Lung (tissue), 11 donors: ENCODE measurements at regions not wholly inside any gene's neighbourhood (a gene's known extent, or its start where the extent isn't known, plus 50 kb on each side); places are given as distances from the start of the nearest gene placed in this dataset.

Experiments
- ATAC-seq: fragments of 200-7000 bp; cut with Tn5 transposase; one replicate; pipeline ENCODE4 v1.9.1; 2020; ENCODE audit warnings: moderate number of reproducible peaks; ENCODE audit not compliant: insufficient read depth, low FRiP score
- DNase-seq, 3 donors: peaks; one replicate each; pipeline ENCODE4 v3.0.0-alpha.2; 2013 to 2017
- H3K27ac ChIP-seq, 2 donors: one replicate each; pipeline ENCODE4 v1.5.1; 2013; ENCODE audit warnings: mild to moderate bottlenecking in 2 of 2, moderate library complexity in 2 of 2, control low read depth in 1 of 2, inconsistent platforms in 1 of 2, low read depth in 1 of 2, low read length in 1 of 2
- H3K27me3 ChIP-seq, 3 donors: one replicate each; pipeline ENCODE4 v1.5.1; 2013; ENCODE audit warnings: low read length in 2 of 3; ENCODE audit not compliant: control insufficient read depth in 3 of 3, insufficient read depth in 3 of 3
- H3K36me3 ChIP-seq, 4 donors: one replicate each; pipeline ENCODE4 v1.5.1; 2013; ENCODE audit warnings: low read length in 4 of 4, mild to moderate bottlenecking in 1 of 4, moderate library complexity in 1 of 4; ENCODE audit not compliant: control insufficient read depth in 4 of 4, insufficient read depth in 4 of 4
- H3K4me1 ChIP-seq, 5 donors: one replicate each; pipeline ENCODE4 v1.5.1; 2013; ENCODE audit warnings: low read length in 5 of 5, mild to moderate bottlenecking in 2 of 5, moderate library complexity in 1 of 5; ENCODE audit not compliant: control insufficient read depth in 5 of 5, insufficient read depth in 5 of 5
- H3K4me3 ChIP-seq: one replicate; pipeline ENCODE4 v1.5.1; 2013; ENCODE audit warnings: mild to moderate bottlenecking, control low read depth, moderate library complexity
- H3K9ac ChIP-seq, 2 donors: one replicate each; pipeline ENCODE4 v1.5.1; 2013; ENCODE audit warnings: low read length in 2 of 2, control low read depth in 1 of 2; ENCODE audit not compliant: insufficient read depth in 1 of 2
- H3K9me3 ChIP-seq, 4 donors: one replicate each; pipeline ENCODE4 v1.5.1; 2013; ENCODE audit warnings: low read length in 3 of 4, mild to moderate bottlenecking in 1 of 4, moderate library complexity in 1 of 4; ENCODE audit not compliant: control insufficient read depth in 4 of 4, insufficient read depth in 3 of 4
- CTCF ChIP-seq: IDR thresholded peaks from 2 replicates; pipeline ENCODE4 v1.5.1; 2012; ENCODE audit warnings: mild to moderate bottlenecking; ENCODE audit errors: control extremely low read depth, extremely low read depth
- WGBS, 2 donors: extraction: QIAGEN DNeasy Blood & Tissue Kit; methylation state at CpG; one replicate each; pipeline ENCODE4 v1.1.7; 2013; 5-methylcytosine and 5-hydroxymethylcytosine counted together
- donor health status: control.
- donor health status: control.
- donor health status: Bipolar disorder and iron deficiency.
- donor health status: healthy.
- donor health status: DM: yes; HTN: yes; CAD: no.

GRCh38 chr2:75925331-75926024, 214.8 kb upstream of the GCFC2 start:
- no peak for TF ChIP-seq CTCF
- no peak overlapping the region for H3K27ac ChIP-seq
- no peak overlapping the region for H3K4me3 ChIP-seq
- ATAC-seq, result no peak
- DNase-seq, result no peak
- no peaks in the 10 kb centered on the region for H3K9me3 ChIP-seq
- no peak overlapping the region for H3K9ac ChIP-seq
- no peaks in the 10 kb centered on the region for H3K36me3 ChIP-seq
- 83 to 87% methylated on average over 3 of the region's 3 CpGs for WGBS, 2 donors
- no peaks in the 10 kb centered on the region for H3K27me3 ChIP-seq
- H3K4me1 ChIP-seq, result peaks cover 0 to 4% (median 0%) of the 10 kb centered on the region in 5 donors

GRCh38 chr2:75922191-75922590, 211.5 kb upstream of the GCFC2 start:
- H3K9me3 ChIP-seq, result no peaks in the 10 kb centered on the region
- no peaks in the 10 kb centered on the region for H3K27me3 ChIP-seq
- no peak overlapping the region for H3K27ac ChIP-seq
- ATAC-seq (no peak), DNase-seq (no peak)
- H3K9ac ChIP-seq, result no peak overlapping the region
- 69 to 91% methylated on average over 2 of the region's 2 CpGs for WGBS, 2 donors
- peaks cover 0 to 4% (median 0%) of the 10 kb centered on the region in 5 donors for H3K4me1 ChIP-seq
- TF ChIP-seq CTCF, result no peak
- no peak overlapping the region for H3K4me3 ChIP-seq
- no peaks in the 10 kb centered on the region for H3K36me3 ChIP-seq

- H3K4me3 ChIP-seq, result no peak overlapping the region
- DNase-seq (peak in 2 of 3 donors; percentile 17 to 20), ATAC-seq (no peak)
- WGBS, 2 donors, result 43 to 49% methylated on average over 8 of the region's 8 CpGs
- H3K36me3 ChIP-seq, result no peaks in the 10 kb centered on the region
- H3K4me1 ChIP-seq, result peaks cover 0 to 4% (median 0%) of the 10 kb centered on the region in 5 donors
- TF ChIP-seq CTCF, result no peak
- H3K9me3 ChIP-seq, result peaks cover 0 to 5% (median 0%) of the 10 kb centered on the region in 4 donors
- H3K27me3 ChIP-seq, result no peaks in the 10 kb centered on the region
- H3K9ac ChIP-seq, result no peak overlapping the region
- H3K27ac ChIP-seq, result no peak overlapping the region
Observed at GRCh38 chr2:75920859-75921551, 210.3 kb upstream of the GCFC2 start.
